Stimulated activated effector memory CD8-positive, alpha-beta T cell treated with anti-CD3 and anti-CD28 coated beads, Interleukin-12 subunit alpha, Interleukin-12 subunit beta, amount 100 ng/mL, for 72 hours (primary cell): ENCODE measurements at regions not wholly inside any gene's neighbourhood (a gene's known extent, or its start where the extent isn't known, plus 50 kb on each side); places are given as distances from the start of the nearest gene placed in this dataset.
"Not testable (repeated sequence)": the region's sequence is repeated elsewhere in the genome, so short reads cannot be mapped to it uniquely, and the experiment has no call there.

Source experiments
- ATAC-seq: fragments of 150-1000 bp; cut with Tn5 transposase; 2 replicates; pipeline ENCODE4 v1.10.0; 2021
- DNase-seq, 2 donors: peaks; one replicate each; pipeline ENCODE4 v3.0.0; 2021 to 2022; ENCODE audit warnings: low spot score in 2 of 2
- H3K27ac Mint-ChIP-seq: one replicate; pipeline ENCODE4 v1.8.0; 2022; ENCODE audit warnings: mild to moderate bottlenecking, mixed read lengths
- H3K36me3 Mint-ChIP-seq: one replicate; pipeline ENCODE4 v1.8.0; 2022; ENCODE audit warnings: mild to moderate bottlenecking, mixed read lengths
- H3K4me1 Mint-ChIP-seq: one replicate; pipeline ENCODE4 v1.8.0; 2022; ENCODE audit warnings: mixed read lengths
- H3K4me3 Mint-ChIP-seq: one replicate; pipeline ENCODE4 v1.8.0; 2022; ENCODE audit warnings: mild to moderate bottlenecking, mixed read lengths
- H3K9me3 Mint-ChIP-seq: one replicate; pipeline ENCODE4 v1.8.0; 2022; ENCODE audit warnings: mixed read lengths

DNA sequence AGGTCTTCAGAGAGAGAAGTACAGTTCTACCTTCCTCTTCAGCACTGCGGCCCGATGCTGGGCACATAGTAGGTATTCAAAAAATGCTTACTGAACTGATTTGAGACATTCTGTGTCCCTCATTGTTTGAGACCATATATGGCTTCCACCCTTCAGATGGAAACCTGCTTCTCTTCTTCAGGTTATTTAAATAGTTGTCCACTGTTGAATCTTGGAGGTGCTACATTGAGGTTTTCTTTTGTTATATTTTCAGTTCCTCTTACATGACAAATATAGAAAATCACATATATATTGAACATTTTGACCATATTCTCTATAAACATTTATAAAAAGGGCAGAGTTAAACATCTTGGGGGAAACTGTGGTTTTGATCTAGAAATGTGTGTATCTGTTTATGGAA, 200.2 kb upstream of the LRRC3B start:
- Mint-ChIP-seq H3K27ac (no peak overlapping the region), H3K4me3 (no peak overlapping the region), H3K36me3 (no peaks in the 10 kb centered on the region), H3K9me3 (peaks cover 5% of the 10 kb centered on the region), H3K4me1 (no peaks in the 10 kb centered on the region)
- ATAC-seq, result no peak
- DNase-seq, result no peak

DNA sequence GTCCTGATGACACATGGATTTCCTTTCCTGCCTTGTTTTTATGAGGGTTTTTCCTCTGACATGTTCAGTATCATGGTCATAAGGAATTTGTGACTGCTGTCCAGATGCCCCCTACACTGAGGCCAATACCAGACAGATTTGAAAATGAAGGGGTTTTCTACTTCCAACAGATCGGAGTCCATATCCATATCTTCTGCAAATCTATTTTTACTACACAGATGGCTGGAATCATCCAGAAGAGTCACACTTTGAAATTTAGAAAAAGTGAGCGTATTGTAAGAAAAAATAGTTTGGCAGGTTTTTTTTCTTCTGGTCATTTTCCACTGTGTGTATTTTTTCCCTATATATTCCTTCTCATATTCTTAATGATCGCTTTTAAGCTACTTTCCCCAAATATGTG, 197.5 kb upstream of the LRRC3B start:
- Mint-ChIP-seq H3K4me3 (no peak overlapping the region), H3K36me3 (no peaks in the 10 kb centered on the region), H3K4me1 (no peaks in the 10 kb centered on the region), H3K27ac (no peak overlapping the region), H3K9me3 (peaks cover 10% of the 10 kb centered on the region)
- ATAC-seq (no peak), DNase-seq (no peak)

DNA sequence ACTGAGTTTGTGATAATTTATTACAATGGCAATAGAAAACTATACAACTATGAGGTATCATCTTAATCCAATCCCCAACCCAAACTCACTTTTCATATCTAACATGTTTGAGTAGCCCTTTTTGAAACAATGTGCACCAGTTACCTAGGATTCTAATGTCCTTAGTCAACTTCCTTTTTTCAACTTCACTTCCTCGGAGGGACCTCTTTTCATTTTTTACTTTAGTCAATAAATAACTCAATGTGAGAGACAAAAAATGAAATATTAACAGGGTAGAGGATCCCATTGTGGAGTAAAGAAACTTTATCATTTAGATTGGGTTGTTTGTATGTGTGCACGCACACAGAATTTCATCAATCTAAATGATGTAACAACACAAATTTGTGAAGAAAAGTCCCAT, 193.6 kb upstream of the LRRC3B start:
- peaks cover 8% of the 10 kb centered on the region for H3K9me3 Mint-ChIP-seq
- no peak overlapping the region for H3K4me3 Mint-ChIP-seq
- H3K4me1 Mint-ChIP-seq, result no peaks in the 10 kb centered on the region
- H3K36me3 Mint-ChIP-seq, result no peaks in the 10 kb centered on the region
- ATAC-seq (no peak), DNase-seq (no peak)
- no peak overlapping the region for H3K27ac Mint-ChIP-seq

DNA sequence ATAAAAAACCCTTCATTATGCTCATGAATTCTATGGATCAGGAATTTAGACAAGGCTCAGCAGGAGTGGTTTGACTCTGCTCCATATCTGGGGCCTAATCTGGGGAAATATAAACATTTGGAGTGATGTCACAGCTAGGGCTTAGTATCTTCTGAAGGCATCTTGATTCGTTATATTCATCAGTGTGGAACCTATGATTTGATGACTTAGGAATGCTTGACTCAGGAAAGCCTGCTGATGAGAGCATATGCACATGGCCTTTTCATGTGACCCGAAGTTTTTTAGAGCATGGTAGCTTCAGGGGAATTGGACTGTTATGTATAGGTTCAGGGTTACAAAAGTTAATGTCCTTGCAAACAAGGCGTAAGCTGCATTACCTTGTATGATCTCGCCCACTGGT, 184.9 kb upstream of the LRRC3B start:
- DNase-seq, result no peak

DNA sequence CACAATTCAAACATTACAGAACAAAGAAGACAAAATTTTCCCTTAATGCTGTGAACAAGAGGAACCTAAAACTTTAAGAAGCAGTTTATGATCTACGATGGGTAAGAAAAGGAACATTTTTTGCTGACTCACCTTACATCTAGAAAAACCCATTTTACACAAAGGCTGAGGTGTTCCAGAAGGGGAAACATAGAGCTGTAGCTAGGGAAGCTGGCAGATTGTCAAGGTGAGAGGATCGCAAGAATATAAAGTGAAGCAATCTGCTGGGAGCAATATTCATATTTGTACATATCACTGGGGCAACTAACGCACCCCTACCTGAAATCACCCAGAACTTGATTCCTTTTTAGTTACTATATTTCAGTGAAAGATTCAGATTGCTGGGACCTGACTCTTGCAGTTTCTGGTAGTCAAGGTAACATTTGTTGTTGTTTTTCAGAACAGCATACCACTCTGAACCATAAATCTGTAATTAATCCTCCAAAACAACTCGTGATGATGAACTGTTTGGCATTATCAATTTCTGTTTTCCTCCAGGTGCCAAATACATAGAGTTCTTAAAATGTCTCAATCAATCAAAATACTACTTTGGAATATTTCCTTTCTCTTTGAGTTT, 184.1 kb upstream of the LRRC3B start:
- no peak overlapping the region for H3K27ac Mint-ChIP-seq
- no peak overlapping the region for H3K4me3 Mint-ChIP-seq
- no peaks in the 10 kb centered on the region for H3K36me3 Mint-ChIP-seq
- ATAC-seq (no peak), DNase-seq (no peak)
- H3K4me1 Mint-ChIP-seq, result no peaks in the 10 kb centered on the region
- peaks cover 5% of the 10 kb centered on the region for H3K9me3 Mint-ChIP-seq

More for the DNA sequence above, 184.9 kb upstream of the LRRC3B start:
- Mint-ChIP-seq H3K4me3 (no peak overlapping the region), H3K36me3 (no peaks in the 10 kb centered on the region), H3K9me3 (peaks cover 5% of the 10 kb centered on the region), H3K4me1 (no peaks in the 10 kb centered on the region), H3K27ac (no peak overlapping the region)
- no peak for ATAC-seq

DNA sequence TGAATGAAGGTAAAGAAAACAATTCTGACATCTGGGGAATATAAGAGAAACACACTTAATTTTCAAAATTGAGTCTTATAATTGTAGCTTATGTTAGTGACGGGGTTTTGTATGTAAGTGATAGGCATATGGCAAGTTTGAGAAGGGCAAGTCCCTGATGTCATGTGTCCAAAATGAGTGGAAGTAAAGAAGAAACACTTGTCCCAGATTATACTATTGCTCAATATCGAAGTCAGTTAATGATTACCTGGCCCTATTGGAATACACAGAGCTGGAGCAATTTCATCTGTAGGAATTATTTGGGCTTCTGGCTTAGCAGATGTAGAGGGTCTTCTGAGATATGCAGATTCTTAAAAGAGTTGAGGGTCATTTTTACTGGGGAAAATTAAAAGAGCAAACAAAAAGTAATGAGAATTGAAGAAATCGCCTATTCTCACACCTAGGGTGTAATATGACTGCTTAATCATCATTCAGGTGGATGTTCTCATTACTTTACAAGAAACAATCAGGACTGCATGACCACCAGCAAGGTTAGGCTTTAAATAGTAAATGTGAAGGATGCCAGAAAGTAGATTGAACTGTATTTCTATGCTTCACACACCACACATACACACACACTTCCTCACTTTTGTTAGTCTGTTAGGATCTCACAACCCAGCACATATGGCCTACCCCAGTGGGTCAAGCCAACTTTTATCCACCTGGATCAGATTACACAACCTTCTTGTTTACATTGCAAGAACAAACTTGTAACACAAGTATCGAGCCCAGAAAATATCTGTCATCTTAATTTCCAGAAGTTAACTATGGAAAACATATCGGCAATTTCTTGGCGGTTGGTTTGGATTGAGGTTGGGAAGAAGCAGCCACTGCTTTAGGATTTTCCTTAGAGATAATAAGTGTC, 183.3 kb upstream of the LRRC3B start:
- DNase-seq, result no peak
- ATAC-seq, result no peak
- Mint-ChIP-seq H3K9me3 (peaks cover 5% of the 10 kb centered on the region), H3K4me1 (no peaks in the 10 kb centered on the region), H3K4me3 (no peak overlapping the region), H3K27ac (no peak overlapping the region), H3K36me3 (no peaks in the 10 kb centered on the region)

DNA sequence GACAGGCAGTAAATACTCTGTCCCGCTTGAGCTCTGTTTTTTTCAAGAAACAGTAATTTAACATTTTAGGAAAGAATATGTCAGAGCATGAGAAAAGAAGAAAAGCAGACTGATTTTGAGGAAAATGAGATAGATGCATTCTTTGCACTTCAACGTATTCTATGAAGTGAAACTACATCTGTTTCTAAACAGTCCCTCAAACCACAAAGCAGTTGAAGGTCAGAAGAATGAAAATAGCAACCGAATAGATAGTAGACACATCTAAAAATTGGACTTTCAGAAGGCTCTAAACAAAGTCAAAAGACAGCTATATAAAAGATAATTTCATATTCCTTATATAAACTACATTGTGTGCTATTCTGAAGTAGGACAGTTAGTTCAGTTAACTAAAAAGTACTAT, 172.6 kb upstream of the LRRC3B start:
- Mint-ChIP-seq H3K36me3 (no peaks in the 10 kb centered on the region), H3K27ac (no peak overlapping the region), H3K4me1 (no peaks in the 10 kb centered on the region), H3K4me3 (no peak overlapping the region), H3K9me3 (peaks cover 11% of the 10 kb centered on the region)
- ATAC-seq, result no peak
- no peak for DNase-seq

DNA sequence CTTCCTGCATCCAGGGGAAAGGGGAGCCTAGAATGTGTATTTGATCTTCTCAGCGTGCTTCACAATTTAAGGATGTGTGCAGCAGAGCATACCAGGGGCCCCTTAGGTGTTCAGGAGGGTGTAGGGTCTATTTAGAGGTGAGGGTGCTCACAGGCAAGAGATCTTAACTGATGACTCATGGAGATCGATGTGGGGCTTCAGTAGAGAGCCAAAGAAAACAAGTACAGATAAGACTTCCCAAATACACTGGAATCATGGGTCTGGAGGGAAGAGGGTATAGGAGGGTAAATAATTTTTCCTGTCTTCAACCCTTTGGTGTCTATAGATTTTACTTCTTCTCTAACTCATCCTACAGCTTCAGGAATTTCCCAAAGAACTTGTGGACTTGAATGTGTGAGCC, 170.2 kb upstream of the LRRC3B start:
- ATAC-seq, result no peak
- no peak overlapping the region for H3K27ac Mint-ChIP-seq
- no peaks in the 10 kb centered on the region for H3K36me3 Mint-ChIP-seq
- DNase-seq, result no peak
- peaks cover 11% of the 10 kb centered on the region for H3K9me3 Mint-ChIP-seq
- no peaks in the 10 kb centered on the region for H3K4me1 Mint-ChIP-seq
- H3K4me3 Mint-ChIP-seq, result no peak overlapping the region

DNA sequence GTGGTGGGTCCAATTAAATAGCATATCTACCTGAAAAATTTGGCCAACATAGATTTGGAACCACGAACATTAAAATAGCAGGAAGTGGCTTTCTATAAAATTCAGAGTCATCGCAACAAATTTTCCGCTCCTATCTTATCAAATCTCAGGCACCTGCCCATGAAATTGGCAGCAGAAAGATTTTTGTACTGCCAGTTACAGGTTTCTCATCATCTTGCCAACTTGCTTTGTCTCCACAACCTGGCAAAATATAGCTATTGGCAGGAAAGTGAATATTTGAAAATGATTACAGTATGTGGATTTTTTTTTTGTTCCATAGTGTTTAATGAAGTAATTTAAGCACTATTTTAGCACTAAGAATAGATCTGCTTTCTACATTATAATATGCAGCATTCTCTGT, 161.6 kb upstream of the LRRC3B start:
- no peak for ATAC-seq
- Mint-ChIP-seq H3K9me3 (peaks cover 8% of the 10 kb centered on the region), H3K4me3 (no peak overlapping the region), H3K27ac (no peak overlapping the region), H3K4me1 (no peaks in the 10 kb centered on the region), H3K36me3 (no peaks in the 10 kb centered on the region)
- no peak for DNase-seq

DNA sequence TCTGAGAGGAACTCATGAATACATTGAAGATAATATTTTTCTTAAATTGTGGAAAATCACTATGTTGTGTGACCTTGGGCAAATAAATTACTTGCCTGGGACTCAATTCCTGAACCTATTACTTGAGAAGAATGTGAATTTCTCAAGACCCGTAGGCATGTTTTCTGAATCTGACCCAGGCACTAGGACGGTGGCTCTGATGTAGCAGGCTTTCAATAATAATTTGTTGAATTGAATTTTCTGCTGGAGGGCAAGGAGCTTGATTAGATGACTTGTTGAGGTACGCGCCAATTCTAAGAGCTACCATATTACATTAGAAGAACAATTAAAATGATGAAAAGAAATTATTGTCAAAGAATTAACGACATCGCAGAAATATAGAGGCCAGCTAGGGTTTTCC, 150.2 kb upstream of the LRRC3B start:
- DNase-seq (no peak), ATAC-seq (no peak)
- no peak overlapping the region for H3K4me3 Mint-ChIP-seq
- H3K27ac Mint-ChIP-seq, result no peak overlapping the region
- no peaks in the 10 kb centered on the region for H3K36me3 Mint-ChIP-seq
- H3K4me1 Mint-ChIP-seq, result no peaks in the 10 kb centered on the region
- H3K9me3 Mint-ChIP-seq, result peaks cover 4% of the 10 kb centered on the region

DNA sequence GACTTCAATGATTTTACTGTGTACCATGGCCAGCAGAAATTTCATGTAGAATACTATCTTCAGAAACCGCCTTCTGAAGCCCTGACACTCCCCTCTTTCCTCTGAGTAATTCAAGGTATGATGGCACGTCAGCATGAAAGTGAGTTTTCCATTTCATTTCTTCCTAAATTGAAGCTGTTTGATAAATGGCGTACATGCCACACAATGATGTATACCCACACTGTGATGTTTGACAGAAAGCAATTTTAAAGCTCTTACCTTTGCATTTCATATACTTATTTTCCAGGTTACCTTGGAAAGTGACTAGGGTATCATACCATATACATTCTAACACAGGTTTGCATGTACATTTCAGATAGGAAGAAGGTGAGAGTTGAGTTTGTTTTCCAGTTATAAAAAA, 147.9 kb upstream of the LRRC3B start:
- Mint-ChIP-seq H3K27ac (no peak overlapping the region), H3K9me3 (peaks cover 3% of the 10 kb centered on the region), H3K36me3 (no peaks in the 10 kb centered on the region), H3K4me1 (no peaks in the 10 kb centered on the region), H3K4me3 (no peak overlapping the region)
- DNase-seq (no peak), ATAC-seq (no peak)

DNA sequence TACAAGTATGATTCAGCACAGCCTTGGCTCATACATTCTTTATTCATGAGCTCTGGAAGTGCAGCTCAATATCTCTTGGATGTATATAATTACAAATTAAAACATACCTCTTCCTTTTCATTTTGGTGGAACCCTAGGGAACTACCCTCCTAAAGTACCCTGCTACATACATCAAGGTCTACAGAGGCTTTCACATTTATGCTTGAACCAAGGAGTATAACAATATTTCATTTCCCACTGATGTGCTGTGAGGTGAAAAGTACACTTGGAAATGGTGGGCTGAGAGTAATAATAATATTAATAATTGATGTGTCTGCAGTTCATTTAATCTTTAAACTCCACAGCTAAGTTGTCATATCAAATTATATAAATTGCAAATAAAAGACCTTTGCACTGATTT, 142.2 kb upstream of the LRRC3B start:
- no peak for ATAC-seq
- H3K4me1 Mint-ChIP-seq, result no peaks in the 10 kb centered on the region
- no peak for DNase-seq
- H3K36me3 Mint-ChIP-seq, result no peaks in the 10 kb centered on the region
- H3K9me3 Mint-ChIP-seq, result peaks cover 8% of the 10 kb centered on the region
- no peak overlapping the region for H3K27ac Mint-ChIP-seq
- no peak overlapping the region for H3K4me3 Mint-ChIP-seq

DNA sequence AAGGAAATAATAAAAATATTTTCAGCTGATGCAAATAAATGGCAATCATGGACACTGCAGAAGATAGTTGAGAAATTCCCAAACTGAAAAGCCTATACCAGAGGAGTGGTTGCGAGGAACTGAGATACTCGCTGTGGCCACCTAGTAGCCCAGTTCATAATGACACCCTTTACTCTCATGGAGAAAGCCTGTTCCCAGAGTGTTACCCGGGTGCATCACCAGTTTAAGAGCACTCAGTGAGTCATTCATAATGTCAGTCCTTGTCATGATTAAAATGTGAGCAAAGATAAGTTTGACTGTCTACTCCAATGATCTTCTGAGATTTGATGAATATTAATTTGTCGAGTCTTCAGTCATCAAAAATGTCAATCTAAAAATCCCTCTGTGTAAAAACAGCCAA, 138.4 kb upstream of the LRRC3B start:
- H3K36me3 Mint-ChIP-seq, result no peaks in the 10 kb centered on the region
- ATAC-seq (no peak), DNase-seq (no peak)

DNA sequence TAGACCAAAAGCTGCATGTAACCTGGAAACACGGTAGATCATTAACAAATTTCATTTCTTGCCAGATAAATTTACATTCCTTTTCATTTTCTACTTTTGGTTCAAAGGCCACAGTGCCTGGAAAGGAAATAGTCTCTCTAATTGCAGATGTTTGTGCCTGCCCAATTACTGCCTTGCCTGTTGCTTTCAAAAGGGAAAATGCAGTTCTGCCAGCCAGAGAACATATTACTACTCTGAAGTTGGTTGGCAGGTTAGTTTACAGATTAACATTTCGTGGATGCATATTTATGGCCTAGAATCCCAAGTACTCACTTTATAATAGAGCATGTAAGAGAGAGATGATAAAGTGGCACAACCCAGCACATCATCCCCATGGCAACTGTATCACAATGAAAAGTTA, 124.3 kb upstream of the LRRC3B start:
- Mint-ChIP-seq H3K4me3 (no peak overlapping the region), H3K36me3 (no peaks in the 10 kb centered on the region), H3K27ac (no peak overlapping the region), H3K4me1 (no peaks in the 10 kb centered on the region), H3K9me3 (peaks cover 6% of the 10 kb centered on the region)
- ATAC-seq (no peak), DNase-seq (no peak)

More for the DNA sequence above, 138.4 kb upstream of the LRRC3B start:
- H3K27ac Mint-ChIP-seq, result no peak overlapping the region
- H3K4me1 Mint-ChIP-seq, result no peaks in the 10 kb centered on the region
- H3K4me3 Mint-ChIP-seq, result no peak overlapping the region
- peaks cover 18% of the 10 kb centered on the region for H3K9me3 Mint-ChIP-seq

DNA sequence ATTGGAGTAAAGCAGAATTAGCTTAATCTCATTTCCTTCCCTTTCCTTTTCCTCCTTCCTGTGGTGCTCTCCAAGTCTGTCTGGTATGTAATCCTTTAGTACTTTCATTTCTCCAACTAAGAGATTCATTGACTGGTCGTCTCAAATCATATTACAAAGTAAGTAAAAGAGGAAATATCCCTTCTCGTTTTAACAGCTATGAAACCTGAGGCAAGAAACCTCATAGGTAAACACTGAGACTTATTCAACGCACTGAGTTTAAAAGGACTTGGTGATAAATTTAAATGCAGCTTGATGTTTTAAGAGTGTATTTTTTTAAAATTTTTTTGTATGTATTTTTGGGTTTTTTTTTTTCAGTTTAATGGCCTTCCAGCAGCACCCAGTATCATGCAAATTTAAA, 117.2 kb upstream of the LRRC3B start:
- Mint-ChIP-seq H3K4me1 (no peaks in the 10 kb centered on the region), H3K4me3 (no peak overlapping the region), H3K9me3 (peaks cover 4% of the 10 kb centered on the region), H3K36me3 (no peaks in the 10 kb centered on the region), H3K27ac (no peak overlapping the region)
- ATAC-seq (no peak), DNase-seq (no peak)

DNA sequence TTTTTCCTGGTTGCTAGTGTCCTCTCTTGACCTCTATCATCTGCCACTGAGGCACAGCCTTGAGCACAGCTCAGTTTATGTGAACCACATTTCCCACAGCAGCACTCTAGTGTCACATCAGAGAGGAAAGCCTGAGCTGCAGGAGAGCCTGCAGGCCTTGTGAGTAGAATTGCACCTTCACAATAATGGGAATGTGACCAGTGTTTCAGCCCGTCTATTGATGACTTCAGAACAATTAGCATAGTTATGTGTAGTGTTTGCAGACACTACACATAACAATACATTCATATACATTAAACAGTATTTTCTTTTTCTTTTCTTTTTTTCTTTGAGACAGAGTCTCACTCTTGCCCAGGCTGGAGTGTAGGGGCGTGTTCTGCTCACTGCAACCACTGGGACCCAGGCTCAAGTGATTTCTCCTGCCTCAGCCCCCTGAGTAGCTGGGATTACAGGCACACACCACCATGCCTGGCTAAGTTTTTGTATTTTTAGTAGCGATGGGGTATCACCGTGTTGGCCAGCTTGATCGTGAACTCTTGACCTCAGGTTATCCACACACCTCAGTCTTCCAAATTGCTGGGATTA, 108.0 kb upstream of the LRRC3B start:
- not testable (repeated sequence) for H3K4me1 Mint-ChIP-seq, H3K4me3 Mint-ChIP-seq, DNase-seq, ATAC-seq, H3K27ac Mint-ChIP-seq, H3K9me3 Mint-ChIP-seq, H3K36me3 Mint-ChIP-seq
